Heart left ventricle (tissue), 16 donors: ENCODE measurements at regions not wholly inside any gene's neighbourhood (a gene's known extent, or its start where the extent isn't known, plus 50 kb on each side); places are given as distances from the start of the nearest gene placed in this dataset.

Source experiments
- ATAC-seq, 4 donors: fragments of 200-7000 bp; cut with Tn5 transposase; one replicate each; pipeline ENCODE4 v1.9.1; 2020 to 2022; ENCODE audit warnings: moderate library complexity in 4 of 4, mild to moderate bottlenecking in 3 of 4, moderate number of reproducible peaks in 1 of 4
- DNase-seq, 5 donors: peaks; one replicate each; pipeline ENCODE4 v3.0.0-alpha.2; 2020
- H3K27ac ChIP-seq, 12 donors: fragments of 200-600 bp; sonication (generic) in 4 of 12; one replicate each; pipeline versions ENCODE4 v1.5.0 to v1.8.0; 2016 to 2022; ENCODE audit warnings: mild to moderate bottlenecking in 2 of 12
- H3K27me3 ChIP-seq, 9 donors: fragments of 200-600 bp; sonication (generic) in 2 of 9; one replicate each; pipeline versions ENCODE4 v1.5.1 to v1.8.0; 2016 to 2022; ENCODE audit warnings: mild to moderate bottlenecking in 3 of 9
- H3K36me3 ChIP-seq, 9 donors: fragments of 200-600 bp; sonication (generic) in 2 of 9; one replicate each; pipeline versions ENCODE4 v1.5.0 to v1.8.0; 2018 to 2022; ENCODE audit warnings: mild to moderate bottlenecking in 2 of 9
- H3K4me1 ChIP-seq, 12 donors: fragments of 200-600 bp; sonication (generic) in 4 of 12; one replicate each; pipeline versions ENCODE4 v1.5.0 to v1.8.0; 2016 to 2022; ENCODE audit warnings: mild to moderate bottlenecking in 3 of 12
- H3K4me3 ChIP-seq, 12 donors: fragments of 200-600 bp; sonication (generic) in 4 of 12; one replicate each; pipeline versions ENCODE4 v1.5.0 to v1.8.0; 2017 to 2022; ENCODE audit warnings: mild to moderate bottlenecking in 9 of 12, moderate library complexity in 4 of 12
- H3K9me3 ChIP-seq, 12 donors: fragments of 200-600 bp; sonication (generic) in 4 of 12; one replicate each; pipeline versions ENCODE4 v1.5.0 to v1.8.0; 2016 to 2022; ENCODE audit warnings: mild to moderate bottlenecking in 1 of 12
- CTCF ChIP-seq, 12 donors: fragments of 200-600 bp; sonication (generic) in 4 of 12; IDR thresholded peaks; one replicate each; pipeline versions ENCODE4 v1.5.0 to v1.8.0; 2018 to 2022; ENCODE audit warnings: antibody characterized with exemption in 12 of 12, mild to moderate bottlenecking in 5 of 12
- POLR2A ChIP-seq, 2 donors: fragments of 450-650 bp; IDR thresholded peaks; one replicate each; pipeline ENCODE4 v1.6.1; 2017; ENCODE audit warnings: antibody characterized with exemption in 2 of 2, mild to moderate bottlenecking in 2 of 2, moderate library complexity in 2 of 2
- WGBS, 4 donors: extraction: QIAGEN DNeasy Blood & Tissue Kit in 2 of 4; methylation state at CpG; one replicate each; pipeline versions ENCODE4 v1.1.5 to v1.1.7; 2013 to 2018; 5-methylcytosine and 5-hydroxymethylcytosine counted together
- intact Hi-C, 10 donors: fragments of 100-400 bp; cut with DNase I; formaldehyde crosslinking; loops; one replicate each; pipeline versions ENCODE4 v1.11.1 to v1.14.2; 2022
- donor health status: ischemic (EF 13 %, LVEDD 7.1; RV severe dilation, severe dysfunction).
- donor health status: healthy with polysubstance abuse.
- donor health status: DM: no; HTN: yes; CAD: no.
- donor health status: DM: no; HTN: no; CAD: no.
- donor health status: ischemic (EF 25% LVEDD 6.9; RV normal size, moderate dysfunction).
- donor health status: ischemic (EF 25% LVEDD 5.7; RV mildly dilated, moderate dysfunction).
- donor health status: healthy.
- donor health status: DM: yes; HTN: yes; CAD: no.
- donor health status: ischemic (EF 35%, LVEDD 5.7; RV mildly dilated, moderate dysfunction).
- donor health status: nonischemic (EF 11% LVEDD 7.7; RV severe dilation, severe dysfunction).
- donor health status: DM: yes; HTN: yes; CAD: no.
- donor health status: PGD.
- donor health status: ischemic (EF 29% LVEDD 5.4; RV normal size, mild dysfunction).
- donor health status: nonischemic (EF 23%, LVEDD 6.1; RV moderate dilation, normal function).

DNA sequence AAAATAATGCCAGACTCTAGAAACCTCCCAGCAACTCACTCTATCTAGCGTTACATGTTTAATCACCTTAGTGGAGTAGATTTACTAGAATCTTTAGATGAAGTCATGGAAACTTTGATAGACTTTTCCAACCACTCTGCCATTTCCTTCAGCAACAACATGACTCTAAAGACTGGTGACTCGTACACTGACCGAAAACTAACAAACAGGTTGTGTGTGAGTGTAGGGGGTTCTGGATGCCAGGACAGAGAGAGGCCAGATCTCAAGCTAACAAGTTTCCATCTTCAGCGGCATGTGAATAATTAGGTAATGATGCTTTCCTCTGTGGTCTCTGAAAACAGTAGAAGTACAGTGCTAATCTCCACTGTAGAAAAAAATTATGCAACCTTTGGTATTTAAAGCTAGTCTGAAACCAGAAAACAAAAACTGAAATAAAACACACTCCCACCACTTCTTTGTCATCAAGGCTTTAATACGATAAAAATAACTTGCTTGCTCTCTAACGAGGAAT lies 286.4 kb downstream of the PRDM5 start:
- no peaks in the 10 kb centered on the region for H3K27me3 ChIP-seq
- H3K27ac ChIP-seq = no peak overlapping the region
- no peak for ATAC-seq
- no peak overlapping the region for H3K4me3 ChIP-seq
- no peak for DNase-seq
- no peak for TF ChIP-seq CTCF (IDR thresholded peaks at IDR 0.05)
- TF ChIP-seq POLR2A (IDR thresholded peaks at IDR 0.05) = no peak
- peaks cover 0 to 5% (median 0%) of the 10 kb centered on the region in 12 donors for H3K4me1 ChIP-seq
- H3K36me3 ChIP-seq = no peaks in the 10 kb centered on the region
- WGBS, 4 donors = 80 to 85% (median 84%) methylated on average over 6 of the region's 6 CpGs
- no peaks in the 10 kb centered on the region for H3K9me3 ChIP-seq
- intact Hi-C loops = no loop called here

- Histone ChIP-seq H3K27ac (no peak overlapping the region), H3K4me1 (no peaks in the 10 kb centered on the region), H3K9me3 (peaks cover 0 to 4% (median 0%) of the 10 kb centered on the region in 12 donors), H3K4me3 (no peak overlapping the region), H3K36me3 (no peaks in the 10 kb centered on the region), H3K27me3 (no peaks in the 10 kb centered on the region)
- ATAC-seq = no peak
- TF ChIP-seq CTCF (IDR thresholded peaks at IDR 0.05) (no peak), POLR2A (IDR thresholded peaks at IDR 0.05) (no peak)
- intact Hi-C loops = no loop called here
- no peak for DNase-seq
Observed at GRCh38 chr4:120633810-120634209, 288.7 kb downstream of the PRDM5 start.

DNA sequence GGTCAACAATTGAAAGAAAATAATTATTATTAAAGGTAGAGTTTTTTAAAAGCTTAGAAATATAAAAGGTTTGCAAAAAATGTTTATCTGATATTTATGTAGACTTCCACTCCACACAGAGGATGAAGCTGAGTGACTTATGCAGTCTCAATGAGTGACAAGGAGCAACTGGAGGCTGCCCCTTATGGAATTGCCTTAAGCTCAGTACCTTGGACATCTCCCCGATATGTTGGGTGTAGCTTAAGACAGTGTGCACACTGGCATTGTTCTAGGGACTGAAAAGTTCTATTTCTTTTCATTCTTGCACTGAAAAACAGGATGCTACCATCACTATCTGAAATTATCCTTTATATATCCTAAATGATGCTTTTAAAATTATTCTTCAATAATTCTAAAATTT lies 292.1 kb downstream of the PRDM5 start:
- intact Hi-C loops = no loop called here
- TF ChIP-seq CTCF (IDR thresholded peaks at IDR 0.05) (no peak), POLR2A (IDR thresholded peaks at IDR 0.05) (no peak)
- no peak for DNase-seq
- Histone ChIP-seq H3K4me1 (no peaks in the 10 kb centered on the region), H3K36me3 (no peaks in the 10 kb centered on the region), H3K9me3 (peaks cover 0 to 22% (median 0%) of the 10 kb centered on the region in 12 donors), H3K27ac (no peak overlapping the region), H3K27me3 (no peaks in the 10 kb centered on the region), H3K4me3 (no peak overlapping the region)
- 75 to 84% (median 80%) methylated on average over 1 of the region's 1 CpG for WGBS, 4 donors
- ATAC-seq = no peak

DNA sequence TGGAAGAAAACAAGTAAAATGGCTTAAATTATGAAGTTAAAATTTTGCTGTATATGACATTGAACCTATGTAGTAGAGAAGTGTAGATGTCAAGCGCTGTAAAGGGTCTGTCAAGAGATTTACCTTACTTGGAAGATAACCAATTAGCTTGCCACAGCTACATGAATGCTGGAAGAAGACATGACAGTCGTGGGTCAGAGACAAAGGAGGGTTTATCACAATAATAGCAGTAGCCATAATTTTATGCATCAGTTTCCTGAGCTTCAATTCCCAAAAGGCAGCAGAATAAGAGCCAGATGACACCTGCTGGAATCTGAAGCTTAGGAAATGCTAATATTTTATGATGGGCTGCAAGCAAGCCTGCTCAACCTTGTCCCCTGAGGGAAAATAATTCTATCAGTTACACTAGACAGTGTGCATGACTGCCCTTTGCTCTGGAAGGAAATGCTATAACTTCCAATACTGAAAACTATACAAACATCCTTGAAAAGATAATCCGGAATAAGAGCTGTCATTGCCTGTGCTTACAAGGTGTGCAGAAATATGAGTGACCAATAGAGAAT lies 292.9 kb downstream of the PRDM5 start:
- no peak overlapping the region for H3K27ac ChIP-seq
- H3K4me1 ChIP-seq = no peaks in the 10 kb centered on the region
- DNase-seq (no peak), ATAC-seq (no peak)
- TF ChIP-seq CTCF (IDR thresholded peaks at IDR 0.05) (no peak), POLR2A (IDR thresholded peaks at IDR 0.05) (no peak)
- peaks cover 0 to 22% (median 0%) of the 10 kb centered on the region in 12 donors for H3K9me3 ChIP-seq
- no peaks in the 10 kb centered on the region for H3K27me3 ChIP-seq
- intact Hi-C loops = no loop called here
- no peaks in the 10 kb centered on the region for H3K36me3 ChIP-seq
- WGBS, 4 donors = 60 to 72% (median 69%) methylated on average over 3 of the region's 3 CpGs
- no peak overlapping the region for H3K4me3 ChIP-seq
